HFFc6 (cell line): ENCODE measurements at regions not wholly inside any gene's neighbourhood (a gene's known extent, or its start where the extent isn't known, plus 50 kb on each side); places are given as distances from the start of the nearest gene placed in this dataset.

Experiments used
- DNase-seq: peaks from one replicate; pipeline ENCODE4 v3.0.0-alpha.2; 2018
- H3K27ac Mint-ChIP-seq: 2 replicates; pipeline ENCODE4 v1.8.0; 2020; ENCODE audit warnings: mild to moderate bottlenecking, mixed read lengths
- H3K27me3 Mint-ChIP-seq: 2 replicates; pipeline ENCODE4 v1.8.0; 2021; ENCODE audit warnings: mild to moderate bottlenecking, moderate library complexity, mixed read lengths; ENCODE audit not compliant: insufficient read depth
- H3K36me3 Mint-ChIP-seq: 2 replicates; pipeline ENCODE4 v1.8.0; 2021; ENCODE audit warnings: low read depth, mixed read lengths
- H3K4me1 Mint-ChIP-seq: 2 replicates; pipeline ENCODE4 v1.8.0; 2020; ENCODE audit warnings: low read depth, mixed read lengths
- H3K4me3 Mint-ChIP-seq: 2 replicates; pipeline ENCODE4 v1.8.0; 2020; ENCODE audit warnings: mild to moderate bottlenecking, moderate library complexity, mixed read lengths
- H3K9me3 Mint-ChIP-seq: 2 replicates; pipeline ENCODE4 v1.8.0; 2020; ENCODE audit warnings: mild to moderate bottlenecking, mixed read lengths
- CTCF ChIP-seq: fragments of 200-600 bp; sonication (generic); IDR thresholded peaks from 2 replicates; pipeline ENCODE4 v1.5.0; 2021; ENCODE audit warnings: antibody characterized with exemption, mild to moderate bottlenecking

- Mint-ChIP-seq H3K4me1 (no peaks in the 10 kb centered on the region), H3K27ac (no peak overlapping the region), H3K4me3 (no peak overlapping the region), H3K9me3 (peaks cover 28% of the 10 kb centered on the region; the same call in 1 of the 2 replicates), H3K27me3 (no peaks in the 10 kb centered on the region; the same call in 1 of the 2 replicates), H3K36me3 (peaks cover 6% of the 10 kb centered on the region; the same call in 1 of the 2 replicates)
- no peak for TF ChIP-seq CTCF
- no peak for DNase-seq
These were observed 150.7 kb downstream of the ICE1 start for GRCh38 chr5:5572976-5573797.

GRCh38 chr5:5572010-5572865 is 149.8 kb downstream of the ICE1 start:
- peaks cover 6% of the 10 kb centered on the region; the same call in 1 of the 2 replicates for H3K36me3 Mint-ChIP-seq
- TF ChIP-seq CTCF = no peak
- DNase-seq = no peak

GRCh38 chr5:5570646-5571045 is 148.2 kb downstream of the ICE1 start:
- peaks cover 6% of the 10 kb centered on the region; the same call in 1 of the 2 replicates for H3K36me3 Mint-ChIP-seq
- no peaks in the 10 kb centered on the region; the same call in 1 of the 2 replicates for H3K27me3 Mint-ChIP-seq
- no peak for TF ChIP-seq CTCF
- no peak overlapping the region for H3K4me3 Mint-ChIP-seq
- DNase-seq = no peak
- H3K27ac Mint-ChIP-seq = no peak overlapping the region
- peaks cover 25% of the 10 kb centered on the region; the same call in 1 of the 2 replicates for H3K9me3 Mint-ChIP-seq
- H3K4me1 Mint-ChIP-seq = no peaks in the 10 kb centered on the region

More at GRCh38 chr5:5572010-5572865, 149.8 kb downstream of the ICE1 start:
- no peaks in the 10 kb centered on the region; the same call in 1 of the 2 replicates for H3K27me3 Mint-ChIP-seq
- no peak overlapping the region for H3K27ac Mint-ChIP-seq
- peaks cover 33% of the 10 kb centered on the region; the same call in 1 of the 2 replicates for H3K9me3 Mint-ChIP-seq
- no peak overlapping the region for H3K4me3 Mint-ChIP-seq
- no peaks in the 10 kb centered on the region for H3K4me1 Mint-ChIP-seq

GRCh38 chr5:5564898-5565297 is 142.4 kb downstream of the ICE1 start:
- DNase-seq = no peak
- Mint-ChIP-seq H3K27ac (no peak overlapping the region), H3K4me3 (no peak overlapping the region), H3K4me1 (no peaks in the 10 kb centered on the region), H3K36me3 (peaks cover 6% of the 10 kb centered on the region; the same call in 1 of the 2 replicates), H3K9me3 (peaks cover 32% of the 10 kb centered on the region; the same call in 1 of the 2 replicates), H3K27me3 (no peaks in the 10 kb centered on the region; the same call in 1 of the 2 replicates)
- TF ChIP-seq CTCF = no peak

- no peak for DNase-seq
- H3K4me1 Mint-ChIP-seq = no peaks in the 10 kb centered on the region
- H3K9me3 Mint-ChIP-seq = peaks cover 11% of the 10 kb centered on the region; the same call in 1 of the 2 replicates
- no peaks in the 10 kb centered on the region; the same call in 1 of the 2 replicates for H3K27me3 Mint-ChIP-seq
- no peak for TF ChIP-seq CTCF
- H3K27ac Mint-ChIP-seq = no peak overlapping the region
- H3K4me3 Mint-ChIP-seq = no peak overlapping the region
- H3K36me3 Mint-ChIP-seq = no peaks in the 10 kb centered on the region
These were observed 137.5 kb downstream of the ICE1 start for GRCh38 chr5:5560016-5560415.
